Neutrophil (primary cell): ENCODE measurements at regions not wholly inside any gene's neighbourhood (a gene's known extent, or its start where the extent isn't known, plus 50 kb on each side); places are given as distances from the start of the nearest gene placed in this dataset.

ENCODE experiments used
- H3K27ac ChIP-seq: fragments of 200-600 bp; sonication (generic); 2 replicates; pipeline ENCODE4 v1.5.1; 2016; ENCODE audit warnings: mild to moderate bottlenecking, moderate library complexity
- H3K27me3 ChIP-seq: fragments of 200-600 bp; sonication (generic); 2 replicates; pipeline ENCODE4 v1.6.0; 2016; ENCODE audit warnings: mild to moderate bottlenecking
- H3K36me3 ChIP-seq: fragments of 200-600 bp; sonication (generic); 2 replicates; pipeline ENCODE4 v1.5.1; 2017
- H3K4me1 ChIP-seq, 2 experiments: fragments of 200-600 bp in 1 of 2; sonication (generic) in 1 of 2; 1 replicate in 1 of 2; 2 replicates in 1 of 2; pipeline versions ENCODE4 v1.5.1 to v1.6.1; 2013 to 2016; ENCODE audit warnings: low read depth in 1 of 2, low read length in 1 of 2, mild to moderate bottlenecking in 1 of 2, moderate library complexity in 1 of 2; ENCODE audit not compliant: control insufficient read depth in 1 of 2, insufficient read depth in 1 of 2
- H3K4me3 ChIP-seq, 2 experiments: fragments of 200-600 bp in 1 of 2; sonication (generic) in 1 of 2; 1 replicate in 1 of 2; 2 replicates in 1 of 2; pipeline ENCODE4 v1.5.1; 2013 to 2016; ENCODE audit warnings: low read depth in 1 of 2, low read length in 1 of 2, mild to moderate bottlenecking in 1 of 2, moderate library complexity in 1 of 2
- H3K9me3 ChIP-seq: fragments of 200-600 bp; sonication (generic); 2 replicates; pipeline ENCODE4 v1.5.1; 2016
- CTCF ChIP-seq: fragments of 200-600 bp; sonication (generic); IDR thresholded peaks from 2 replicates; pipeline ENCODE4 v1.5.1; 2016; ENCODE audit warnings: antibody characterized with exemption

- Histone ChIP-seq H3K9me3 (no peaks in the 10 kb centered on the region), H3K36me3 (no peaks in the 10 kb centered on the region), H3K27ac (no peak overlapping the region), H3K27me3 (peaks cover 19% of the 10 kb centered on the region), H3K4me3 (no peak overlapping the region), H3K4me1 (no peaks in the 10 kb centered on the region)
- TF ChIP-seq CTCF, result no peak
Measured at GRCh38 chr1:221444346-221444745, 297.5 kb downstream of the DUSP10 start.

- no peak overlapping the region for H3K27ac ChIP-seq
- no peaks in the 10 kb centered on the region for H3K27me3 ChIP-seq
- H3K9me3 ChIP-seq, result no peaks in the 10 kb centered on the region
- no peak for TF ChIP-seq CTCF
- no peaks in the 10 kb centered on the region for H3K4me1 ChIP-seq
- H3K36me3 ChIP-seq, result no peaks in the 10 kb centered on the region
- H3K4me3 ChIP-seq, result no peak overlapping the region
Measured at GRCh38 chr1:221448585-221449175, 293.2 kb downstream of the DUSP10 start.

- H3K36me3 ChIP-seq, result no peaks in the 10 kb centered on the region
- H3K27ac ChIP-seq, result no peak overlapping the region
- no peaks in the 10 kb centered on the region for H3K4me1 ChIP-seq
- H3K9me3 ChIP-seq, result no peaks in the 10 kb centered on the region
- no peak overlapping the region for H3K4me3 ChIP-seq
- H3K27me3 ChIP-seq, result no peaks in the 10 kb centered on the region
- TF ChIP-seq CTCF, result no peak
Measured at GRCh38 chr1:221449194-221449593, 292.7 kb downstream of the DUSP10 start.

GRCh38 chr1:221449801-221450470 lies 292.0 kb downstream of the DUSP10 start:
- H3K27ac ChIP-seq, result no peak overlapping the region
- no peak for TF ChIP-seq CTCF
- no peak overlapping the region for H3K4me3 ChIP-seq

GRCh38 chr1:221451741-221452140 lies 290.1 kb downstream of the DUSP10 start:
- no peaks in the 10 kb centered on the region for H3K27me3 ChIP-seq
- TF ChIP-seq CTCF, result no peak
- H3K27ac ChIP-seq, result no peak overlapping the region

More at GRCh38 chr1:221449801-221450470, 292.0 kb downstream of the DUSP10 start:
- Histone ChIP-seq H3K36me3 (no peaks in the 10 kb centered on the region), H3K27me3 (no peaks in the 10 kb centered on the region), H3K4me1 (no peaks in the 10 kb centered on the region), H3K9me3 (no peaks in the 10 kb centered on the region)

More at GRCh38 chr1:221451741-221452140, 290.1 kb downstream of the DUSP10 start:
- Histone ChIP-seq H3K9me3 (no peaks in the 10 kb centered on the region), H3K4me3 (no peak overlapping the region), H3K4me1 (no peaks in the 10 kb centered on the region), H3K36me3 (no peaks in the 10 kb centered on the region)
